ENCODE measurements at regions not wholly inside any gene's neighbourhood (a gene's known extent, or its start where the extent isn't known, plus 50 kb on each side); places are given as distances from the start of the nearest gene placed in this dataset.

DNA sequence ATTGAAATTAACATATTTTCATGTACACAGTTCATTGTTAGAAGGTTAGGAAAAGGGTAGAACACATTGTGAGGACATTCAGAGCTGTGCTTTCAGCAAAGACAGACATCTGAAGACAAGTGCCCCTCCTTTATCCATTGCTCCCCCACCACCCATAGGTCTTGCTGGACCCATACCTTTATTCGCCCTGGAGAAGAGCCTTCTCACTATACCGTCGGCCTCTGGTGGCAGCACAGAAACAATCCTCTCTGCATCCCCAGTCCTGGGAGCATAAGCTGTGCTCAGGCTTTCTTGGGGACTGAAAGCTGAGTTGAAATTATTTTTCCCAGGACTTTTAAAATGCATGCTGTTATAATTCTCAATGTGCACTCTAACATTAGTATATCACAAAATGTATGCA, 372.3 kb downstream of the EPHA7 start:
- DNase-seq (ENCODE audit: low spot score), result no peak
- TF ChIP-seq, protein P1, sequence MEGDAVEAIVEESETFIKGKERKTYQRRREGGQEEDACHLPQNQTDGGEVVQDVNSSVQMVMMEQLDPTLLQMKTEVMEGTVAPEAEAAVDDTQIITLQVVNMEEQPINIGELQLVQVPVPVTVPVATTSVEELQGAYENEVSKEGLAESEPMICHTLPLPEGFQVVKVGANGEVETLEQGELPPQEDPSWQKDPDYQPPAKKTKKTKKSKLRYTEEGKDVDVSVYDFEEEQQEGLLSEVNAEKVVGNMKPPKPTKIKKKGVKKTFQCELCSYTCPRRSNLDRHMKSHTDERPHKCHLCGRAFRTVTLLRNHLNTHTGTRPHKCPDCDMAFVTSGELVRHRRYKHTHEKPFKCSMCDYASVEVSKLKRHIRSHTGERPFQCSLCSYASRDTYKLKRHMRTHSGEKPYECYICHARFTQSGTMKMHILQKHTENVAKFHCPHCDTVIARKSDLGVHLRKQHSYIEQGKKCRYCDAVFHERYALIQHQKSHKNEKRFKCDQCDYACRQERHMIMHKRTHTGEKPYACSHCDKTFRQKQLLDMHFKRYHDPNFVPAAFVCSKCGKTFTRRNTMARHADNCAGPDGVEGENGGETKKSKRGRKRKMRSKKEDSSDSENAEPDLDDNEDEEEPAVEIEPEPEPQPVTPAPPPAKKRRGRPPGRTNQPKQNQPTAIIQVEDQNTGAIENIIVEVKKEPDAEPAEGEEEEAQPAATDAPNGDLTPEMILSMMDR (IDR thresholded peaks at IDR 0.05; ENCODE audit: extremely low read depth, missing control alignments), result no peak

DNA sequence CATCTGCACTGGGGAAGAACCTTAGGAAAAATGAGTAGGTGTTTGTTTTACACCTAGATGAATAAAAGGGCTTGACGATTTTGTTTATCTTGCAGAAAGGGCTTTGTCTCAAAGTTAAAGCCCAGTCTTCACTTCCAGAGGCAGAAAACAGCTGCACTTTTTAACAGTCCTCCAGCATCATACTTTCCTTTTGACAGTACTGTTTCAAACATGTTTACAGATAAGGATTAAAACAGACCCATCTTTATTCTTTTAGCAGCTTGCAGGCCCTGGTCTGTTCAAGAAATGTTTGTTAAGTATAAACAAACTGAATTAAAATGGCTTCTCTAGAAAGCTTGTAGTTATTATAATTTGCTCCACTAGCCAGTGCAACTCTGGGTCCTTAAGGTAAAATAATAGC, 374.2 kb downstream of the EPHA7 start:
- TF ChIP-seq, protein P1 (IDR thresholded peaks at IDR 0.05; ENCODE audit: extremely low read depth, missing control alignments), result no peak
- DNase-seq (ENCODE audit: low spot score), result no peak

- no peak for DNase-seq (ENCODE audit: low spot score)
- TF ChIP-seq, protein P1 (IDR thresholded peaks at IDR 0.05; ENCODE audit: extremely low read depth, missing control alignments), result no peak
These were observed 379.0 kb downstream of the EPHA7 start for GRCh38 chr6:93040375-93040774.

DNA sequence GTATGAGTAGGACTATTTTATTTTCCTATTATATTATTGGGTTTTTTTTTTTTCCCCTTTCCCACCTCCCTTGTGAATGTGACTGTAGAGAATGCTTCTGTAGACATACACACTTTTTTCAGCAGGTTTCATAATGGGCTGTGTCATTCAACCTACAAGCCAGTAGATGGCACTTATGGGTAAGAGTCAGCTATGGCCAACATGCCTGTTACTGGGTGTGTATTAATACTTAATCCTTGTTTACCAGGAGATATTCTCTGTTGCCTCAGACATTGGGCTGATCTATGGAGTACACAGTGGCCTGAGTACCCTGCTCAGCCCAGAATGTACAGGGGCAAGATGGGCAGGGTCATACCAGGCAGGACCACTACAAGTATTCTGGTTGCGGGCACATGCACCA, 382.5 kb downstream of the EPHA7 start:
- peak; percentile 4 for DNase-seq (ENCODE audit: low spot score)

GRCh38 chr6:93035756-93036155, 383.6 kb downstream of the EPHA7 start:
- no peak for DNase-seq (ENCODE audit: low spot score)
- TF ChIP-seq, protein P1 (IDR thresholded peaks at IDR 0.05; ENCODE audit: extremely low read depth, missing control alignments), result no peak

More for the DNA sequence above, 382.5 kb downstream of the EPHA7 start:
- TF ChIP-seq, protein P1 (IDR thresholded peaks at IDR 0.05; ENCODE audit: extremely low read depth, missing control alignments), result peak; percentile 20

- DNase-seq (ENCODE audit: low spot score), result no peak
These were observed 398.0 kb downstream of the EPHA7 start for GRCh38 chr6:93021235-93021915.

GRCh38 chr6:93017626-93018025, 401.7 kb downstream of the EPHA7 start:
- TF ChIP-seq, protein P1 (IDR thresholded peaks at IDR 0.05; ENCODE audit: extremely low read depth, missing control alignments), result no peak
- no peak for DNase-seq (ENCODE audit: low spot score)

More at GRCh38 chr6:93021235-93021915, 398.0 kb downstream of the EPHA7 start:
- TF ChIP-seq, protein P1 (IDR thresholded peaks at IDR 0.05; ENCODE audit: extremely low read depth, missing control alignments), result no peak

Measured in GM20000 (cell line).